SK-N-MC (cell line): ENCODE measurements at regions not wholly inside any gene's neighbourhood (a gene's known extent, or its start where the extent isn't known, plus 50 kb on each side); places are given as distances from the start of the nearest gene placed in this dataset.

Experiments used
- EZH2 ChIP-seq: fragments of 200-600 bp; sonication (generic); IDR thresholded peaks from one replicate; pipeline ENCODE4 v1.6.1; 2017; ENCODE audit warnings: antibody characterized with exemption
- POLR2AphosphoS5 ChIP-seq: IDR thresholded peaks from 2 replicates; pipeline ENCODE4 v1.6.1; 2012; ENCODE audit warnings: mild to moderate bottlenecking, low read depth, low read length, borderline replicate concordance

- no peak for TF ChIP-seq EZH2
- TF ChIP-seq POLR2AphosphoS5: no peak
Measured at GRCh38 chr5:125343015-125343414, 596.6 kb upstream of the ZNF608 start.
